GM12878 (cell line): ENCODE measurements at regions not wholly inside any gene's neighbourhood (a gene's known extent, or its start where the extent isn't known, plus 50 kb on each side); places are given as distances from the start of the nearest gene placed in this dataset.

Source experiments
- ATAC-seq: fragments of 200-7000 bp; cut with Tn5 transposase; 3 replicates; pipeline ENCODE4 v1.9.1; 2020; ENCODE audit warnings: mild to moderate bottlenecking, moderate library complexity
- BruUV-seq: library from RNA; stranded (reverse); fragments of 400-500 nt; replicated peaks from 2 replicates; lab custom pipeline; 2021; lab: Mats Ljungman, UMichigan
- CTCF ChIA-PET: fragments of 300-600 bp; sonication (Branson Sonifier 250); formaldehyde crosslinking; extraction: SDS; loops from one replicate; lab custom pipeline; 2021; ENCODE audit warnings: inconsistent platforms; lab: Yijun Ruan, JAX
- POLR2A ChIA-PET: fragments of 350-600 bp; formaldehyde crosslinking; extraction: SDS; loops from one replicate; lab custom pipeline; 2021; ENCODE audit warnings: inconsistent platforms; lab: Charles Lee
- RAD21 ChIA-PET: fragments of 300-600 bp; sonication (Branson Sonifier 250); formaldehyde crosslinking; loops from one replicate; lab custom pipeline; 2023; ENCODE audit warnings: antibody characterized with exemption; ENCODE audit not compliant: unreplicated experiment; lab: Charles Lee
- SMC1A ChIA-PET: fragments of 300-600 bp; sonication (Branson Sonifier 250); formaldehyde crosslinking; loops from one replicate; lab custom pipeline; 2023; ENCODE audit not compliant: unreplicated experiment, uncharacterized antibody; lab: Charles Lee
- DNase-seq: peaks from one replicate; pipeline ENCODE4 v3.0.0-alpha.2; 2011; ENCODE audit warnings: low read depth, low spot score
- FAIRE-seq: peaks from 3 replicates; lab custom pipeline; 2011; peaks lifted over from hg19 to GRCh38; lab: Jason Lieb, UNC
- H2AFZ ChIP-seq: 2 replicates; pipeline ENCODE4 v1.6.0; 2011; ENCODE audit warnings: low read depth, low read length, control low read depth; ENCODE audit not compliant: control insufficient read depth
- H3K27ac ChIP-seq: 2 replicates; pipeline ENCODE4 v1.5.1; 2011; ENCODE audit warnings: control low read depth; ENCODE audit not compliant: control insufficient read depth, insufficient read depth
- H3K27me3 ChIP-seq, 2 experiments: replicated peaks in 1 of 2; 2 replicates each; pipeline versions ENCODE4 v1.6.0 to v1.6.1; 2011; ENCODE audit warnings: low read length in 1 of 2; ENCODE audit not compliant: control insufficient read depth in 2 of 2, insufficient read depth in 2 of 2
- H3K36me3 ChIP-seq, 2 experiments: 2 replicates each; pipeline ENCODE4 v1.5.1; 2011; ENCODE audit warnings: low read length in 1 of 2; ENCODE audit not compliant: control insufficient read depth in 2 of 2, insufficient read depth in 2 of 2
- H3K4me1 ChIP-seq: 2 replicates; pipeline ENCODE4 v1.6.1; 2011; ENCODE audit warnings: mild to moderate bottlenecking, low read length, moderate library complexity, mixed read lengths; ENCODE audit not compliant: control insufficient read depth, insufficient read depth
- H3K4me2 ChIP-seq: 2 replicates; pipeline ENCODE4 v1.6.0; 2011; ENCODE audit warnings: control low read depth; ENCODE audit not compliant: control insufficient read depth, insufficient read depth
- H3K4me3 ChIP-seq: fragments of 200-600 bp; sonication (generic); 2 replicates; pipeline ENCODE4 v1.5.1; 2016
- H3K79me2 ChIP-seq: 2 replicates; pipeline ENCODE4 v1.6.0; 2011; ENCODE audit warnings: low read length; ENCODE audit not compliant: control insufficient read depth, insufficient read depth
- H3K9ac ChIP-seq: 2 replicates; pipeline ENCODE4 v1.8.0; 2011; ENCODE audit warnings: low read length, control low read depth, mixed read lengths; ENCODE audit not compliant: control insufficient read depth, insufficient read depth
- H3K9me3 ChIP-seq: replicated peaks from 3 replicates; pipeline ENCODE4 v1.5.1; 2011; ENCODE audit warnings: mild to moderate bottlenecking, low read length; ENCODE audit not compliant: control insufficient read depth, insufficient read depth
- H4K20me1 ChIP-seq: 2 replicates; pipeline ENCODE4 v1.6.0; 2011; ENCODE audit not compliant: control insufficient read depth, insufficient read depth
- BACH1 ChIP-seq: fragments of 450-650 bp; IDR thresholded peaks from 2 replicates; pipeline ENCODE4 v1.6.1; 2017; ENCODE audit warnings: mild to moderate bottlenecking, borderline replicate concordance
- BCL11A ChIP-seq: IDR thresholded peaks from 2 replicates; pipeline ENCODE4 v1.6.1; 2011; ENCODE audit warnings: low read depth, low read length
- NFIC ChIP-seq: IDR thresholded peaks from 2 replicates; pipeline ENCODE4 v1.6.1; 2012; ENCODE audit warnings: low read depth, mild to moderate bottlenecking, inconsistent platforms, low read length, moderate library complexity
- RAD51 ChIP-seq: fragments of 450-650 bp; IDR thresholded peaks from 2 replicates; pipeline ENCODE4 v1.6.1; 2016; ENCODE audit warnings: moderate library complexity, mild to moderate bottlenecking, inconsistent platforms
- RBBP5 ChIP-seq: fragments of 200-600 bp; sonication (generic); conservative IDR thresholded peaks from 2 replicates; pipeline ENCODE4 v1.6.1; 2016
- SMC3 ChIP-seq: IDR thresholded peaks from 2 replicates; pipeline ENCODE4 v1.6.1; 2011; ENCODE audit warnings: low read length, improper control_type of control experiment, borderline replicate concordance
- SREBF2 ChIP-seq: IDR thresholded peaks from 2 replicates; pipeline ENCODE4 v1.6.1; 2012; ENCODE audit warnings: mild to moderate bottlenecking, low read length
- STAT3 ChIP-seq: IDR thresholded peaks from 2 replicates; pipeline ENCODE4 v1.6.1; 2011; ENCODE audit warnings: low read depth, low read length, improper control_type of control experiment
- WGBS: methylation state at CpG from one replicate; pipeline ENCODE4 v1.1.6; 2016; ENCODE audit warnings: low lambda C conversion rate; ENCODE audit not compliant: insufficient replicate concordance, insufficient coverage; ENCODE audit errors: missing lambda C conversion rate; 5-methylcytosine and 5-hydroxymethylcytosine counted together
- in situ Hi-C: fragments of 300-500 bp; cut with MboI; formaldehyde crosslinking; loops from 9 replicates; pipeline ENCODE4 v1.14.3; 2018; ENCODE audit warnings: mixed read lengths
- intact Hi-C: fragments of 100-400 bp; cut with micrococcal nuclease; formaldehyde crosslinking; loops from one replicate; pipeline ENCODE4 v1.14.2; 2022; ENCODE audit not compliant: unreplicated experiment
- TF ChIP-seq, protein P1 (sequence below): fragments of 450-650 bp; IDR thresholded peaks from 2 replicates; pipeline ENCODE4 v1.6.1; 2016; ENCODE audit warnings: mild to moderate bottlenecking, moderate library complexity, borderline replicate concordance
- TF ChIP-seq, protein P2 (sequence below): IDR thresholded peaks from 2 replicates; pipeline ENCODE4 v1.6.1; 2012; ENCODE audit warnings: improper control_type of control experiment, low read depth, low read length; ENCODE audit not compliant: insufficient replicate concordance
- TF ChIP-seq, protein P3 (sequence below): fragments of 150-350 bp; IDR thresholded peaks from 2 replicates; pipeline ENCODE4 v1.6.1; 2016; ENCODE audit warnings: low read depth, low read length

DNA sequence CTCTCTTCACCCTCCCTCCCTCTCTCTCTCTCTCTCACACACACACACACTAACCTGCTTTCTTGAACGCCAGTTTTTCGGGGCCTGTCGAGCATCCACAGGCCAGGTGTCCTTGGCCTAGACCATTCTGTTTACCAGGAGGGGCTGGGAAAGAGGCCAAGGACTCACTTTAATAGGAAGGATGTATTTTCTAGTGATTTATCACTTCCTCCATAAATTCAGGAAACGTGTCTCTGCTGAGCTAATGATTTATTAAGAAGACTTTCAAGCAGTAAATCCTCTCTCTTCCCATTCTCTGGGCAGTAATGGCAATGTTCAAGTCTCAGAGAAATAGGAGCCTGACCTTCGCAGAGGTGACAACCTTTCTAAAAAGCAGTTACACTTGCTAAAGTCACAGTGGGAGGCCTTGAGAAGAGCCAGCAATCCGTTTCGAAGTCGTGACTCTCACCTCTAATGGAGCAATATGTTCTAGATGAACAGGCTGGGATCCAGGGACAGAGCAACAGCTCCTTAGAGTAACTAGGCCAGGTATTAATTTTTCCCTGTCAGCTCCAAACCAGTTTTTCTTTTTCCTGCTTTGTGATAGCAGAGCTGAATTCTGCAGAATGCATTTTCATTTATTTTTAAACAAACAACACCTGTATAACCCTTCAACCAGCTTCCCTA lies 1357.5 kb upstream of the SORCS1 start:
- Histone ChIP-seq H3K4me1 (no peaks in the 10 kb centered on the region), H2AFZ (no peak overlapping the region), H3K9me3 (no peaks in the 10 kb centered on the region), H3K4me2 (no peak overlapping the region), H3K27me3 (no peaks in the 10 kb centered on the region), H3K36me3 (no peaks in the 10 kb centered on the region), H3K9ac (no peak overlapping the region), H4K20me1 (no peaks in the 10 kb centered on the region), H3K4me3 (no peak overlapping the region), H3K79me2 (no peaks in the 10 kb centered on the region), H3K27ac (no peak overlapping the region)
- FAIRE-seq = no peak
- ATAC-seq = no peak
- ChIA-PET CTCF (interaction anchor here (0.7 kb wide), 1 partner anchor 268 kb away, joined by 3 read pairs; no protein-coding TSS in a partner anchor), RAD21 (no interaction called here), POLR2A (interaction anchor here (1.0 kb wide), 1 partner anchor 8 kb away, joined by 3 read pairs; no protein-coding TSS in a partner anchor), SMC1A (no interaction called here)
- intact Hi-C loops = no loop called here
- in situ Hi-C loops = no loop called here
- TF ChIP-seq RAD51 (no peak), BACH1 (no peak), STAT3 (no peak), SMC3 (no peak), RBBP5 (no peak), NFIC (no peak), BCL11A (no peak), SREBF2 (no peak)
- TF ChIP-seq, protein P1, sequence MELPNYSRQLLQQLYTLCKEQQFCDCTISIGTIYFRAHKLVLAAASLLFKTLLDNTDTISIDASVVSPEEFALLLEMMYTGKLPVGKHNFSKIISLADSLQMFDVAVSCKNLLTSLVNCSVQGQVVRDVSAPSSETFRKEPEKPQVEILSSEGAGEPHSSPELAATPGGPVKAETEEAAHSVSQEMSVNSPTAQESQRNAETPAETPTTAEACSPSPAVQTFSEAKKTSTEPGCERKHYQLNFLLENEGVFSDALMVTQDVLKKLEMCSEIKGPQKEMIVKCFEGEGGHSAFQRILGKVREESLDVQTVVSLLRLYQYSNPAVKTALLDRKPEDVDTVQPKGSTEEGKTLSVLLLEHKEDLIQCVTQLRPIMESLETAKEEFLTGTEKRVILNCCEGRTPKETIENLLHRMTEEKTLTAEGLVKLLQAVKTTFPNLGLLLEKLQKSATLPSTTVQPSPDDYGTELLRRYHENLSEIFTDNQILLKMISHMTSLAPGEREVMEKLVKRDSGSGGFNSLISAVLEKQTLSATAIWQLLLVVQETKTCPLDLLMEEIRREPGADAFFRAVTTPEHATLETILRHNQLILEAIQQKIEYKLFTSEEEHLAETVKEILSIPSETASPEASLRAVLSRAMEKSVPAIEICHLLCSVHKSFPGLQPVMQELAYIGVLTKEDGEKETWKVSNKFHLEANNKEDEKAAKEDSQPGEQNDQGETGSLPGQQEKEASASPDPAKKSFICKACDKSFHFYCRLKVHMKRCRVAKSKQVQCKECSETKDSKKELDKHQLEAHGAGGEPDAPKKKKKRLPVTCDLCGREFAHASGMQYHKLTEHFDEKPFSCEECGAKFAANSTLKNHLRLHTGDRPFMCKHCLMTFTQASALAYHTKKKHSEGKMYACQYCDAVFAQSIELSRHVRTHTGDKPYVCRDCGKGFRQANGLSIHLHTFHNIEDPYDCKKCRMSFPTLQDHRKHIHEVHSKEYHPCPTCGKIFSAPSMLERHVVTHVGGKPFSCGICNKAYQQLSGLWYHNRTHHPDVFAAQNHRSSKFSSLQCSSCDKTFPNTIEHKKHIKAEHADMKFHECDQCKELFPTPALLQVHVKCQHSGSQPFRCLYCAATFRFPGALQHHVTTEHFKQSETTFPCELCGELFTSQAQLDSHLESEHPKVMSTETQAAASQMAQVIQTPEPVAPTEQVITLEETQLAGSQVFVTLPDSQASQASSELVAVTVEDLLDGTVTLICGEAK = no peak
- TF ChIP-seq, protein P2, sequence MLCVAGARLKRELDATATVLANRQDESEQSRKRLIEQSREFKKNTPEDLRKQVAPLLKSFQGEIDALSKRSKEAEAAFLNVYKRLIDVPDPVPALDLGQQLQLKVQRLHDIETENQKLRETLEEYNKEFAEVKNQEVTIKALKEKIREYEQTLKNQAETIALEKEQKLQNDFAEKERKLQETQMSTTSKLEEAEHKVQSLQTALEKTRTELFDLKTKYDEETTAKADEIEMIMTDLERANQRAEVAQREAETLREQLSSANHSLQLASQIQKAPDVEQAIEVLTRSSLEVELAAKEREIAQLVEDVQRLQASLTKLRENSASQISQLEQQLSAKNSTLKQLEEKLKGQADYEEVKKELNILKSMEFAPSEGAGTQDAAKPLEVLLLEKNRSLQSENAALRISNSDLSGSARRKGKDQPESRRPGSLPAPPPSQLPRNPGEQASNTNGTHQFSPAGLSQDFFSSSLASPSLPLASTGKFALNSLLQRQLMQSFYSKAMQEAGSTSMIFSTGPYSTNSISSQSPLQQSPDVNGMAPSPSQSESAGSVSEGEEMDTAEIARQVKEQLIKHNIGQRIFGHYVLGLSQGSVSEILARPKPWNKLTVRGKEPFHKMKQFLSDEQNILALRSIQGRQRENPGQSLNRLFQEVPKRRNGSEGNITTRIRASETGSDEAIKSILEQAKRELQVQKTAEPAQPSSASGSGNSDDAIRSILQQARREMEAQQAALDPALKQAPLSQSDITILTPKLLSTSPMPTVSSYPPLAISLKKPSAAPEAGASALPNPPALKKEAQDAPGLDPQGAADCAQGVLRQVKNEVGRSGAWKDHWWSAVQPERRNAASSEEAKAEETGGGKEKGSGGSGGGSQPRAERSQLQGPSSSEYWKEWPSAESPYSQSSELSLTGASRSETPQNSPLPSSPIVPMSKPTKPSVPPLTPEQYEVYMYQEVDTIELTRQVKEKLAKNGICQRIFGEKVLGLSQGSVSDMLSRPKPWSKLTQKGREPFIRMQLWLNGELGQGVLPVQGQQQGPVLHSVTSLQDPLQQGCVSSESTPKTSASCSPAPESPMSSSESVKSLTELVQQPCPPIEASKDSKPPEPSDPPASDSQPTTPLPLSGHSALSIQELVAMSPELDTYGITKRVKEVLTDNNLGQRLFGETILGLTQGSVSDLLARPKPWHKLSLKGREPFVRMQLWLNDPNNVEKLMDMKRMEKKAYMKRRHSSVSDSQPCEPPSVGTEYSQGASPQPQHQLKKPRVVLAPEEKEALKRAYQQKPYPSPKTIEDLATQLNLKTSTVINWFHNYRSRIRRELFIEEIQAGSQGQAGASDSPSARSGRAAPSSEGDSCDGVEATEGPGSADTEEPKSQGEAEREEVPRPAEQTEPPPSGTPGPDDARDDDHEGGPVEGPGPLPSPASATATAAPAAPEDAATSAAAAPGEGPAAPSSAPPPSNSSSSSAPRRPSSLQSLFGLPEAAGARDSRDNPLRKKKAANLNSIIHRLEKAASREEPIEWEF = no peak
- TF ChIP-seq, protein P3, sequence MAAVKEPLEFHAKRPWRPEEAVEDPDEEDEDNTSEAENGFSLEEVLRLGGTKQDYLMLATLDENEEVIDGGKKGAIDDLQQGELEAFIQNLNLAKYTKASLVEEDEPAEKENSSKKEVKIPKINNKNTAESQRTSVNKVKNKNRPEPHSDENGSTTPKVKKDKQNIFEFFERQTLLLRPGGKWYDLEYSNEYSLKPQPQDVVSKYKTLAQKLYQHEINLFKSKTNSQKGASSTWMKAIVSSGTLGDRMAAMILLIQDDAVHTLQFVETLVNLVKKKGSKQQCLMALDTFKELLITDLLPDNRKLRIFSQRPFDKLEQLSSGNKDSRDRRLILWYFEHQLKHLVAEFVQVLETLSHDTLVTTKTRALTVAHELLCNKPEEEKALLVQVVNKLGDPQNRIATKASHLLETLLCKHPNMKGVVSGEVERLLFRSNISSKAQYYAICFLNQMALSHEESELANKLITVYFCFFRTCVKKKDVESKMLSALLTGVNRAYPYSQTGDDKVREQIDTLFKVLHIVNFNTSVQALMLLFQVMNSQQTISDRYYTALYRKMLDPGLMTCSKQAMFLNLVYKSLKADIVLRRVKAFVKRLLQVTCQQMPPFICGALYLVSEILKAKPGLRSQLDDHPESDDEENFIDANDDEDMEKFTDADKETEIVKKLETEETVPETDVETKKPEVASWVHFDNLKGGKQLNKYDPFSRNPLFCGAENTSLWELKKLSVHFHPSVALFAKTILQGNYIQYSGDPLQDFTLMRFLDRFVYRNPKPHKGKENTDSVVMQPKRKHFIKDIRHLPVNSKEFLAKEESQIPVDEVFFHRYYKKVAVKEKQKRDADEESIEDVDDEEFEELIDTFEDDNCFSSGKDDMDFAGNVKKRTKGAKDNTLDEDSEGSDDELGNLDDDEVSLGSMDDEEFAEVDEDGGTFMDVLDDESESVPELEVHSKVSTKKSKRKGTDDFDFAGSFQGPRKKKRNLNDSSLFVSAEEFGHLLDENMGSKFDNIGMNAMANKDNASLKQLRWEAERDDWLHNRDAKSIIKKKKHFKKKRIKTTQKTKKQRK = no peak
- 0% methylated on average over 8 of the region's 8 CpGs for WGBS
- no TSS peak for BruUV-seq
- no peak for DNase-seq
